Activated T-helper 1 cell treated with anti-CD3 and anti-CD28 coated beads, Interleukin-2, amount 50 U/mL, for 16 hours (primary cell): ENCODE measurements at regions not wholly inside any gene's neighbourhood (a gene's known extent, or its start where the extent isn't known, plus 50 kb on each side); places are given as distances from the start of the nearest gene placed in this dataset.

Source experiments
- DNase-seq, 2 donors: peaks; one replicate each; pipeline ENCODE4 v3.0.0-alpha.2; 2020; ENCODE audit warnings: low read depth in 1 of 2, low spot score in 1 of 2

- no peak for DNase-seq
These were observed 212.3 kb upstream of the MCTP2 start for GRCh38 chr15:94019062-94019461.

- DNase-seq = no peak
These were observed 216.0 kb upstream of the MCTP2 start for GRCh38 chr15:94015324-94015723.

- no peak for DNase-seq
These were observed 223.0 kb upstream of the MCTP2 start for GRCh38 chr15:94008104-94009074.

GRCh38 chr15:94004697-94005096 is 226.7 kb upstream of the MCTP2 start:
- DNase-seq = no peak

- DNase-seq = no peak
These were observed 229.3 kb upstream of the MCTP2 start for GRCh38 chr15:94002041-94002440.

- no peak for DNase-seq
These were observed 230.0 kb upstream of the MCTP2 start for GRCh38 chr15:94001255-94001801.

- no peak for DNase-seq
These were observed 230.8 kb upstream of the MCTP2 start for GRCh38 chr15:94000606-94001005.

GRCh38 chr15:93997071-93997658 is 234.2 kb upstream of the MCTP2 start:
- no peak for DNase-seq

GRCh38 chr15:93989440-93989998 is 241.8 kb upstream of the MCTP2 start:
- DNase-seq = no peak

- DNase-seq = no peak
These were observed 244.3 kb upstream of the MCTP2 start for GRCh38 chr15:93987068-93987467.

GRCh38 chr15:93986400-93986984 is 244.9 kb upstream of the MCTP2 start:
- no peak for DNase-seq

GRCh38 chr15:93985925-93986324 is 245.4 kb upstream of the MCTP2 start:
- no peak for DNase-seq

- no peak for DNase-seq
These were observed 246.2 kb upstream of the MCTP2 start for GRCh38 chr15:93985176-93985575.

GRCh38 chr15:93983526-93983925 is 247.8 kb upstream of the MCTP2 start:
- no peak for DNase-seq

GRCh38 chr15:93982226-93982727 is 249.1 kb upstream of the MCTP2 start:
- DNase-seq = no peak

- DNase-seq = no peak
These were observed 249.7 kb upstream of the MCTP2 start for GRCh38 chr15:93981706-93982105.

- DNase-seq = no peak
These were observed 251.0 kb upstream of the MCTP2 start for GRCh38 chr15:93980261-93980911.

- no peak for DNase-seq
These were observed 256.4 kb upstream of the MCTP2 start for GRCh38 chr15:93974804-93975481.

GRCh38 chr15:93973287-93973686 is 258.1 kb upstream of the MCTP2 start:
- no peak for DNase-seq

GRCh38 chr15:93968773-93969172 is 262.6 kb upstream of the MCTP2 start:
- no peak for DNase-seq
